ENCODE measurements at regions not wholly inside any gene's neighbourhood (a gene's known extent, or its start where the extent isn't known, plus 50 kb on each side); places are given as distances from the start of the nearest gene placed in this dataset.

GRCh38 chr13:91166714-91167511, 180.6 kb upstream of the MIR17HG start:
- Histone ChIP-seq H3K27me3 (ENCODE audit: control insufficient read depth, insufficient read depth, low read length) (no peaks in the 10 kb centered on the region), H3K36me3 (ENCODE audit: control insufficient read depth, insufficient read depth, low read length) (no peaks in the 10 kb centered on the region), H3K4me3 (ENCODE audit: low read depth, low read length) (no peak overlapping the region), H3K4me1 (ENCODE audit: control insufficient read depth, insufficient read depth, low read length) (no peaks in the 10 kb centered on the region), H3K27ac (ENCODE audit: low read depth, low read length) (no peak overlapping the region), H3K9me3 (ENCODE audit: control insufficient read depth, insufficient read depth, low read length) (no peaks in the 10 kb centered on the region)
- no peak for DNase-seq (ENCODE audit: low read depth in 4 of 6, low spot score in 6 of 6)
- 90% methylated on average over 1 of the region's 2 CpGs for WGBS (ENCODE audit: insufficient coverage)

GRCh38 chr13:91167706-91168385, 179.6 kb upstream of the MIR17HG start:
- Histone ChIP-seq H3K9me3 (ENCODE audit: control insufficient read depth, insufficient read depth, low read length) (no peaks in the 10 kb centered on the region), H3K4me3 (ENCODE audit: low read depth, low read length) (no peak overlapping the region), H3K36me3 (ENCODE audit: control insufficient read depth, insufficient read depth, low read length) (no peaks in the 10 kb centered on the region), H3K27ac (ENCODE audit: low read depth, low read length) (no peak overlapping the region), H3K27me3 (ENCODE audit: control insufficient read depth, insufficient read depth, low read length) (no peaks in the 10 kb centered on the region), H3K4me1 (ENCODE audit: control insufficient read depth, insufficient read depth, low read length) (no peaks in the 10 kb centered on the region)
- no peak for DNase-seq (ENCODE audit: low read depth in 4 of 6, low spot score in 6 of 6)
- 77% methylated on average over 3 of the region's 4 CpGs for WGBS (ENCODE audit: insufficient coverage)

- no peak overlapping the region for H3K4me3 ChIP-seq (ENCODE audit: low read depth, low read length)
- H3K9me3 ChIP-seq (ENCODE audit: control insufficient read depth, insufficient read depth, low read length): no peaks in the 10 kb centered on the region
- H3K27ac ChIP-seq (ENCODE audit: low read depth, low read length): no peak overlapping the region
- no peaks in the 10 kb centered on the region for H3K27me3 ChIP-seq (ENCODE audit: control insufficient read depth, insufficient read depth, low read length)
- 93% methylated on average over 3 of the region's 4 CpGs for WGBS (ENCODE audit: insufficient coverage)
- no peaks in the 10 kb centered on the region for H3K36me3 ChIP-seq (ENCODE audit: control insufficient read depth, insufficient read depth, low read length)
- DNase-seq (ENCODE audit: low read depth in 4 of 6, low spot score in 6 of 6): no peak
- H3K4me1 ChIP-seq (ENCODE audit: control insufficient read depth, insufficient read depth, low read length): no peaks in the 10 kb centered on the region
These were observed 179.1 kb upstream of the MIR17HG start for GRCh38 chr13:91168386-91168711.

- WGBS (ENCODE audit: insufficient coverage): 75% methylated on average over 2 of the region's 5 CpGs
These were observed 178.0 kb upstream of the MIR17HG start for GRCh38 chr13:91169321-91170050.

GRCh38 chr13:91172160-91172559, 175.3 kb upstream of the MIR17HG start:
- 81% methylated on average over 3 of the region's 4 CpGs for WGBS (ENCODE audit: insufficient coverage)
- no peak for DNase-seq (ENCODE audit: low read depth in 4 of 6, low spot score in 6 of 6)
- Histone ChIP-seq H3K27ac (ENCODE audit: low read depth, low read length) (no peak overlapping the region), H3K27me3 (ENCODE audit: control insufficient read depth, insufficient read depth, low read length) (peaks cover 3% of the 10 kb centered on the region), H3K9me3 (ENCODE audit: control insufficient read depth, insufficient read depth, low read length) (no peaks in the 10 kb centered on the region), H3K4me1 (ENCODE audit: control insufficient read depth, insufficient read depth, low read length) (peaks cover 11% of the 10 kb centered on the region), H3K36me3 (ENCODE audit: control insufficient read depth, insufficient read depth, low read length) (no peaks in the 10 kb centered on the region), H3K4me3 (ENCODE audit: low read depth, low read length) (no peak overlapping the region)

More at GRCh38 chr13:91169321-91170050, 178.0 kb upstream of the MIR17HG start:
- peak in 2 of 6 donors; percentile 29 to 65 for DNase-seq (ENCODE audit: low read depth in 4 of 6, low spot score in 6 of 6)
- no peaks in the 10 kb centered on the region for H3K4me1 ChIP-seq (ENCODE audit: control insufficient read depth, insufficient read depth, low read length)
- no peak overlapping the region for H3K4me3 ChIP-seq (ENCODE audit: low read depth, low read length)
- no peaks in the 10 kb centered on the region for H3K36me3 ChIP-seq (ENCODE audit: control insufficient read depth, insufficient read depth, low read length)
- no peak overlapping the region for H3K27ac ChIP-seq (ENCODE audit: low read depth, low read length)
- no peaks in the 10 kb centered on the region for H3K27me3 ChIP-seq (ENCODE audit: control insufficient read depth, insufficient read depth, low read length)
- no peaks in the 10 kb centered on the region for H3K9me3 ChIP-seq (ENCODE audit: control insufficient read depth, insufficient read depth, low read length)

GRCh38 chr13:91174886-91175501, 172.5 kb upstream of the MIR17HG start:
- 17% methylated on average over 45 of the region's 52 CpGs for WGBS (ENCODE audit: insufficient coverage)
- H3K4me3 ChIP-seq (ENCODE audit: low read depth, low read length): peak overlapping the region; percentile 24

GRCh38 chr13:91178099-91178498, 169.4 kb upstream of the MIR17HG start:
- Histone ChIP-seq H3K4me1 (ENCODE audit: control insufficient read depth, insufficient read depth, low read length) (peaks cover 11% of the 10 kb centered on the region), H3K27me3 (ENCODE audit: control insufficient read depth, insufficient read depth, low read length) (peaks cover 3% of the 10 kb centered on the region), H3K27ac (ENCODE audit: low read depth, low read length) (no peak overlapping the region), H3K9me3 (ENCODE audit: control insufficient read depth, insufficient read depth, low read length) (no peaks in the 10 kb centered on the region), H3K4me3 (ENCODE audit: low read depth, low read length) (no peak overlapping the region), H3K36me3 (ENCODE audit: control insufficient read depth, insufficient read depth, low read length) (no peaks in the 10 kb centered on the region)
- no CpG with 5 or more reads among the region's 1 CpG for WGBS (ENCODE audit: insufficient coverage)
- DNase-seq (ENCODE audit: low read depth in 4 of 6, low spot score in 6 of 6): peak in 1 of 6 donors; percentile 26

More at GRCh38 chr13:91174886-91175501, 172.5 kb upstream of the MIR17HG start:
- Histone ChIP-seq H3K36me3 (ENCODE audit: control insufficient read depth, insufficient read depth, low read length) (no peaks in the 10 kb centered on the region), H3K27ac (ENCODE audit: low read depth, low read length) (no peak overlapping the region), H3K9me3 (ENCODE audit: control insufficient read depth, insufficient read depth, low read length) (no peaks in the 10 kb centered on the region), H3K27me3 (ENCODE audit: control insufficient read depth, insufficient read depth, low read length) (peaks cover 3% of the 10 kb centered on the region), H3K4me1 (ENCODE audit: control insufficient read depth, insufficient read depth, low read length) (peaks cover 11% of the 10 kb centered on the region)
- DNase-seq (ENCODE audit: low read depth in 4 of 6, low spot score in 6 of 6): no peak

GRCh38 chr13:91181892-91182291, 165.6 kb upstream of the MIR17HG start:
- H3K9me3 ChIP-seq (ENCODE audit: control insufficient read depth, insufficient read depth, low read length): no peaks in the 10 kb centered on the region
- H3K27ac ChIP-seq (ENCODE audit: low read depth, low read length): no peak overlapping the region
- no peak for DNase-seq (ENCODE audit: low read depth in 4 of 6, low spot score in 6 of 6)
- 100% methylated on average over 2 of the region's 3 CpGs for WGBS (ENCODE audit: insufficient coverage)
- H3K4me1 ChIP-seq (ENCODE audit: control insufficient read depth, insufficient read depth, low read length): peaks cover 4% of the 10 kb centered on the region
- H3K27me3 ChIP-seq (ENCODE audit: control insufficient read depth, insufficient read depth, low read length): no peaks in the 10 kb centered on the region
- H3K36me3 ChIP-seq (ENCODE audit: control insufficient read depth, insufficient read depth, low read length): no peaks in the 10 kb centered on the region
- H3K4me3 ChIP-seq (ENCODE audit: low read depth, low read length): no peak overlapping the region

- Histone ChIP-seq H3K27me3 (ENCODE audit: control insufficient read depth, insufficient read depth, low read length) (no peaks in the 10 kb centered on the region), H3K27ac (ENCODE audit: low read depth, low read length) (no peak overlapping the region), H3K9me3 (ENCODE audit: control insufficient read depth, insufficient read depth, low read length) (no peaks in the 10 kb centered on the region), H3K4me1 (ENCODE audit: control insufficient read depth, insufficient read depth, low read length) (peaks cover 4% of the 10 kb centered on the region), H3K4me3 (ENCODE audit: low read depth, low read length) (no peak overlapping the region), H3K36me3 (ENCODE audit: control insufficient read depth, insufficient read depth, low read length) (no peaks in the 10 kb centered on the region)
- 62% methylated on average over 5 of the region's 6 CpGs for WGBS (ENCODE audit: insufficient coverage)
- DNase-seq (ENCODE audit: low read depth in 4 of 6, low spot score in 6 of 6): peak in 1 of 6 donors; percentile 34
These were observed 163.1 kb upstream of the MIR17HG start for GRCh38 chr13:91184244-91184926.

All from spinal cord (tissue), 9 donors.